ENCODE measurements at regions not wholly inside any gene's neighbourhood (a gene's known extent, or its start where the extent isn't known, plus 50 kb on each side); places are given as distances from the start of the nearest gene placed in this dataset.

DNA sequence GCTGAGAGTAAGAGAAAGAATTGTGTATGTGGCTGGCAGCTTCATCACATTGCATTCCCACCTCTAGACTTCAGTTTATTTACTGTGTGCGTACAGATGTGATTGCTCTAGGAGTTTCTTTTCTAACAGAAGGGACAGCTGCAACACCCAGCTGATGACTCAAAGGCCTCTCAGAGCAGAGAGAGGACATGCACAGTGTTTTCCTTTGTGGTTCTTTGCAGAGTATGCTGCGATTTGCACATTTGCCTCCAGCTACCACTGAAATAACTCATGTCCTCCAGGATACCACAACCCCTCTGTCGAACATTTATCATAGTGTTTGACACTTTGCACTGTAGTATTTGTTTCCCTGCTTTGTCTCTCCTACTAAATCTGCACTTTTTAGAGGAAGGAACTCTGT lies 294.1 kb downstream of the STIM2 start:
- no peaks in the 10 kb centered on the region for H3K9me3 ChIP-seq (ENCODE audit: low read depth, low read length)
- H4K20me1 ChIP-seq (ENCODE audit: insufficient read depth, low read length) = no peaks in the 10 kb centered on the region
- no peaks in the 10 kb centered on the region for H3K4me1 ChIP-seq (ENCODE audit: insufficient read depth, low read length)
- DNase-seq (ENCODE audit: insufficient read length, low spot score, missing footprints) = peak; percentile 22
- no peak overlapping the region for H2AFZ ChIP-seq (ENCODE audit: low read length)
- H3K27ac ChIP-seq (ENCODE audit: low read depth, low read length) = no peak overlapping the region
- TF ChIP-seq, protein P1, sequence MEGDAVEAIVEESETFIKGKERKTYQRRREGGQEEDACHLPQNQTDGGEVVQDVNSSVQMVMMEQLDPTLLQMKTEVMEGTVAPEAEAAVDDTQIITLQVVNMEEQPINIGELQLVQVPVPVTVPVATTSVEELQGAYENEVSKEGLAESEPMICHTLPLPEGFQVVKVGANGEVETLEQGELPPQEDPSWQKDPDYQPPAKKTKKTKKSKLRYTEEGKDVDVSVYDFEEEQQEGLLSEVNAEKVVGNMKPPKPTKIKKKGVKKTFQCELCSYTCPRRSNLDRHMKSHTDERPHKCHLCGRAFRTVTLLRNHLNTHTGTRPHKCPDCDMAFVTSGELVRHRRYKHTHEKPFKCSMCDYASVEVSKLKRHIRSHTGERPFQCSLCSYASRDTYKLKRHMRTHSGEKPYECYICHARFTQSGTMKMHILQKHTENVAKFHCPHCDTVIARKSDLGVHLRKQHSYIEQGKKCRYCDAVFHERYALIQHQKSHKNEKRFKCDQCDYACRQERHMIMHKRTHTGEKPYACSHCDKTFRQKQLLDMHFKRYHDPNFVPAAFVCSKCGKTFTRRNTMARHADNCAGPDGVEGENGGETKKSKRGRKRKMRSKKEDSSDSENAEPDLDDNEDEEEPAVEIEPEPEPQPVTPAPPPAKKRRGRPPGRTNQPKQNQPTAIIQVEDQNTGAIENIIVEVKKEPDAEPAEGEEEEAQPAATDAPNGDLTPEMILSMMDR (IDR thresholded peaks at IDR 0.05; ENCODE audit: extremely low read depth, low read depth, low read length) = no peak
- H3K4me2 ChIP-seq (ENCODE audit: insufficient read depth, low read length) = no peak overlapping the region
- no peaks in the 10 kb centered on the region for H3K79me2 ChIP-seq (ENCODE audit: insufficient read depth, low read length)
- H3K27me3 ChIP-seq (ENCODE audit: insufficient read depth, low read length) = no peaks in the 10 kb centered on the region
- H3K4me3 ChIP-seq (ENCODE audit: insufficient read depth, low read length) = no peak overlapping the region
- no peaks in the 10 kb centered on the region for H3K36me3 ChIP-seq (ENCODE audit: insufficient read depth, low read length)

DNA sequence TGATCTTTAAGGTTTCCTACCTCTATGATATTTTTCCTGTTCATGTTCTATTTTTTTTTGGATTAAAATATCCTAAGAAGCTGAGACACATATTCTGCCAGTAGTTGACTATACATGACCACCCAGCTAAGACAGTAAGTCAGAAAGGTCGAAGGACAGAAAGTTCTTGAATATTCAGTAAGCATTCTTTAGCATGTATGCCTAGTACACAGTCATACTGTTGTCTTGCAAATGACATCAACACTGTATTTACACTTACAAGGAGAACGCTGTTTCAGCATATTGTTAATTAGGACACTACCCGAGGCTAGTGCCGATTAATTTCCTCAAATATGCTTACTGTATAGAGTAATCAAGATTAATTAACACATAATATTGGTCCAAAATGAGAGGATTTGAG lies 300.6 kb downstream of the STIM2 start:
- no peaks in the 10 kb centered on the region for H3K4me1 ChIP-seq (ENCODE audit: insufficient read depth, low read length)
- TF ChIP-seq, protein P1 (IDR thresholded peaks at IDR 0.05; ENCODE audit: extremely low read depth, low read depth, low read length) = no peak
- no peak for DNase-seq (ENCODE audit: insufficient read length, low spot score, missing footprints)
- no peaks in the 10 kb centered on the region for H3K36me3 ChIP-seq (ENCODE audit: insufficient read depth, low read length)
- H2AFZ ChIP-seq (ENCODE audit: low read length) = no peak overlapping the region
- no peaks in the 10 kb centered on the region for H3K79me2 ChIP-seq (ENCODE audit: insufficient read depth, low read length)
- no peak overlapping the region for H3K4me2 ChIP-seq (ENCODE audit: insufficient read depth, low read length)
- no peaks in the 10 kb centered on the region for H3K27me3 ChIP-seq (ENCODE audit: insufficient read depth, low read length)
- no peak overlapping the region for H3K27ac ChIP-seq (ENCODE audit: low read depth, low read length)
- H3K4me3 ChIP-seq (ENCODE audit: insufficient read depth, low read length) = no peak overlapping the region
- H4K20me1 ChIP-seq (ENCODE audit: insufficient read depth, low read length) = no peaks in the 10 kb centered on the region
- H3K9me3 ChIP-seq (ENCODE audit: low read depth, low read length) = peaks cover 3% of the 10 kb centered on the region

DNA sequence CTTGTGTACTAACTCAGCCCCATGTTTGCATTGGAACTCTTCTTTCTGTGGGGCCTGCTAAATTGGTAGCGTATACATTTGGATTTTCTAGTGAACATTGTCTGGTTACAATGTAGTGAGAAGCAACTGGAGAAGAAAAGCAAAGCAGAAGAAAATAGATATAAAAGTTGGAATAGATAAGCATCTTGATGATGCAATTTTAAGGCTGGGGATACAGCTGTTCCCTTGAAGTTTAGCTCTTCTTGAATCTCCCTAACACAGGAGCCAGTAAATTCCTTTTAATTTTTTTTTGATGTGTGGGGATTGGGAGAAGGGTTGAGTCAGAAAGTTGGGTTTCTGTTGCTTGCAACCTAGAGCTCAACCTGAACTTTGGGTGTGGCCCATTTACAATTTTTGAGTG lies 308.1 kb downstream of the STIM2 start:
- Histone ChIP-seq H3K4me2 (ENCODE audit: insufficient read depth, low read length) (no peak overlapping the region), H4K20me1 (ENCODE audit: insufficient read depth, low read length) (no peaks in the 10 kb centered on the region), H3K9me3 (ENCODE audit: low read depth, low read length) (no peaks in the 10 kb centered on the region), H3K27me3 (ENCODE audit: insufficient read depth, low read length) (no peaks in the 10 kb centered on the region), H3K36me3 (ENCODE audit: insufficient read depth, low read length) (no peaks in the 10 kb centered on the region), H3K4me3 (ENCODE audit: insufficient read depth, low read length) (no peak overlapping the region), H2AFZ (ENCODE audit: low read length) (no peak overlapping the region), H3K27ac (ENCODE audit: low read depth, low read length) (no peak overlapping the region), H3K4me1 (ENCODE audit: insufficient read depth, low read length) (no peaks in the 10 kb centered on the region), H3K79me2 (ENCODE audit: insufficient read depth, low read length) (no peaks in the 10 kb centered on the region)
- DNase-seq (ENCODE audit: insufficient read length, low spot score, missing footprints) = no peak
- TF ChIP-seq, protein P1 (IDR thresholded peaks at IDR 0.05; ENCODE audit: extremely low read depth, low read depth, low read length) = no peak

DNA sequence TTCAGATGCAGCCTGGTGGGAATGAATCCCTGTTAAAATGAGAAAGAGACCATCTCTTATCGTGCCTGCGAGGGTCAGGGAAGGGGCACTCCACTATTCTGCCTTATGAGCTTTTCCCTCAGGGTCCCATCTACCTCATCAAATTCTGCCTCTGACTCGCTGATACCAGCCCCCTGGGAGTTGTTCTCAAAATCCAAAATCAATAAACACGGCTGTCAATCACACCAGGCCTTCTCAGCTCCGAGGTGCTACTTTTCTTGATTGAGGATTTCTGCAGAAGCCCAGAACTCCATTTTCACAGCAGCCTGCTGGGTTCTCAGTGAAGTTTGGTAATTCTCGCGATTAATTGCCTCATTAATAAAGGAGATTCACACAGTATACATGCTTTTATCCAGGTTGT lies 312.6 kb downstream of the STIM2 start:
- Histone ChIP-seq H4K20me1 (ENCODE audit: insufficient read depth, low read length) (no peaks in the 10 kb centered on the region), H3K79me2 (ENCODE audit: insufficient read depth, low read length) (no peaks in the 10 kb centered on the region), H3K4me1 (ENCODE audit: insufficient read depth, low read length) (no peaks in the 10 kb centered on the region), H3K27ac (ENCODE audit: low read depth, low read length) (no peak overlapping the region), H3K27me3 (ENCODE audit: insufficient read depth, low read length) (no peaks in the 10 kb centered on the region), H3K36me3 (ENCODE audit: insufficient read depth, low read length) (no peaks in the 10 kb centered on the region), H3K4me3 (ENCODE audit: insufficient read depth, low read length) (no peak overlapping the region), H3K4me2 (ENCODE audit: insufficient read depth, low read length) (no peak overlapping the region), H2AFZ (ENCODE audit: low read length) (no peak overlapping the region), H3K9me3 (ENCODE audit: low read depth, low read length) (no peaks in the 10 kb centered on the region)
- no peak for DNase-seq (ENCODE audit: insufficient read length, low spot score, missing footprints)
- TF ChIP-seq, protein P1 (IDR thresholded peaks at IDR 0.05; ENCODE audit: extremely low read depth, low read depth, low read length) = no peak
